GM19438 (cell line): ENCODE measurements at regions not wholly inside any gene's neighbourhood (a gene's known extent, or its start where the extent isn't known, plus 50 kb on each side); places are given as distances from the start of the nearest gene placed in this dataset.
"Not testable (repeated sequence)": the region's sequence is repeated elsewhere in the genome, so short reads cannot be mapped to it uniquely, and the experiment has no call there.

ENCODE experiments used
- ATAC-seq: cut with Tn5 transposase; IDR thresholded peaks from one replicate; pipeline ENCODE4 v1.9.1; 2021; ENCODE audit warnings: low read depth; ENCODE audit not compliant: unreplicated experiment

DNA sequence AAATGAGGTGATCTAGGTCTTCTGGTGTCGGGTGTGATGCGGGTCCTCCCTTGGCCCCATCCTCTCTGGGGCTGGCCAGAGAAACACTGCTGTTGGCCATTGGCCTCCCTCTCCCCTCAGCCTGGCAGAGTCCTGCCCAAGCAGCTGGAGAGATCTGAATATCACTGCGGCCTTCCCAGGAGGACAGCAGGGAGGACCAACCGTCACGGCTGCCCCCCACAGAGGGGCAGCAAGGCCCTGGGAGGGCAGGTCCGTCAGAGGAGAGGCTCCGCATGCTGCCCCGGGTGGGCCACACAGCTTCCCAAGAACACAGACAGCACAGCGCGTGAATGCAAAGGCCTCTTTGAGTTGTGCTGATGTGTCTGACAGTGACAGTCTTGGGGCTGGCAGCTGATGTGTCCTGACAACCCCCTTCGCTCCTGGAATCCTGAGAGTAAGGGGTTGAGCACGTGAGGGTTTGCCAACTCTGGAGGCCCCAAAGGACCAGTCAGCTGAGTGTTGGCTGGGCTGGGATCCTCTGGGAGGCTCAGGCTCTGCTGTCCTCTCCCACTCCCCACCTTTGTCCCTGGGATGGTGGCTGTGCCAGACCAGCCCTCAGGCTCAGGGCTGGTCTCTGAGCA, 132.5 kb upstream of the UNC5B start:
- no peak for ATAC-seq

DNA sequence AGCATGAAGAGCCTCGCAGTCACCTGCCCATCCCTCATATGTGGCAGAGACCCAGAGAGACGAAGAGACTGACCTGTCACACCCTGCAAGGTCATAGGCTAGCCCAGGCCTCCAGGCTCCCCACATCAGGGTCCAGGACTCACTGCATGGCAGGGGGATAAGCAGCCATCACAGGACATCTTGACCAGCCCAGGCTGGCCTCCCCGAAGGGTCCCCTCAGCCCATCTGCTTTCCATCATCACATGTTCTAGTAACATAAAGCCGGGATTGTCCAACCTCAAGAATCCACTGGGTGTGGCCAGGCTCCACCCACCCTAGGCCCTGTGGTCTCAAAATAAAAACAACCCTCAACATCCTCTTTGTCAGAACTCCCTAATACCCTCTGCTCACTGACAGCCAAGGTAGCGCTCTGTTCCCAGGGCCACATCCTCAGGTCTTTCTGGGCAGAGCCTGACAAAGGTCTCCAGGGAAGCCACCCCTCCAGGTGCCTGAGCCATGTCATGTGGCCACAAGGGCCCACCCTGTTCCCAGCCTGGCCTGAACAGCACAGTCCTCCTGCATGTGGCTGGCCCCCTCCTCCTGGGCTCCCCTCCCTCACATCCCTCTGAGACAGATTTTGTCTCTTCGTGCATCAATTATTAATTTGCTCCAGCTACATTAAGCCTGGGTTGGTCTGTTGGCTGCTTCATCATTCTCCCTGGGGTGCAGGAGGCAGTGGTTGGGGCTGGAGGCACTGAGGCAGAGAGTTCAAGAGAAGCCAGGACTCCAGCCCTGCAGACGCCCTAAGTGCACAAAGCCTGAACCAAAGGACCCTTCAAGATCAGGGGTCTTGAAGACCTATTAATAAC, 131.8 kb upstream of the UNC5B start:
- ATAC-seq, result no peak

DNA sequence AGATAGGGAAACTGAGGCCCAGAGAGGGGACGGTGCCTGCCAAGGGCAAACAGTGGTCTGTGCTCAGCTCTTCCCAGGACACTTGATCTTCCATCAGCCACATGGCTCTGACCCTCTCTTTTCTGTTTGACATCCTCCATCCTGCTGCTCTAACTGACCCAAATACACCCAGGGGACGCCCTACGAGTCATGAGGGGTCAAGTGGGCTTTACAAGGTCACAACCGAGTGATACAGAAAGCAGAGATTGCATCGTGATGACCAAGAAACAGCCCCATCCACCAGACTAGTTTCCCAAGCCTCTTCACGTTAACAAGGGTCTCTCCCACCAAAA, 131.2 kb upstream of the UNC5B start:
- ATAC-seq, result no peak

DNA sequence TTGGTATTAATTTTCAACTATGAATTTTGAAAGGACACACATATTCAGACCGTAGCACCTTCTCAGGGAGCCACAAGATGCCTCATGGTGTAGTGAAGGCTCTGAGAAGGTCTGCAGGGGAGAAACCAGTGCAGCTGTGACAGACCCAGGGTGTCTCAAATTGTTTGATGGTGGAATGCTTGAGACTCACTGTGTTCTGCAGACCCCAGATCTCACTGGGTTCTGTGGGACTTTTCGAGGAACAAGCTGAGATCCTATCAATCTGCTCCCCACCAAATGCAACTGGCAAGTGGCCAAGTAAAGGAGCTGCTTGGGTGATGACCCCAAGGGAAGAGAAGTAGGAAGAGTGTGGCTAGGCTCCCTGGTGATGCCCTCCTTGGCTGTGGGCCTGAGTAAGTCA, 130.5 kb upstream of the UNC5B start:
- no peak for ATAC-seq

DNA sequence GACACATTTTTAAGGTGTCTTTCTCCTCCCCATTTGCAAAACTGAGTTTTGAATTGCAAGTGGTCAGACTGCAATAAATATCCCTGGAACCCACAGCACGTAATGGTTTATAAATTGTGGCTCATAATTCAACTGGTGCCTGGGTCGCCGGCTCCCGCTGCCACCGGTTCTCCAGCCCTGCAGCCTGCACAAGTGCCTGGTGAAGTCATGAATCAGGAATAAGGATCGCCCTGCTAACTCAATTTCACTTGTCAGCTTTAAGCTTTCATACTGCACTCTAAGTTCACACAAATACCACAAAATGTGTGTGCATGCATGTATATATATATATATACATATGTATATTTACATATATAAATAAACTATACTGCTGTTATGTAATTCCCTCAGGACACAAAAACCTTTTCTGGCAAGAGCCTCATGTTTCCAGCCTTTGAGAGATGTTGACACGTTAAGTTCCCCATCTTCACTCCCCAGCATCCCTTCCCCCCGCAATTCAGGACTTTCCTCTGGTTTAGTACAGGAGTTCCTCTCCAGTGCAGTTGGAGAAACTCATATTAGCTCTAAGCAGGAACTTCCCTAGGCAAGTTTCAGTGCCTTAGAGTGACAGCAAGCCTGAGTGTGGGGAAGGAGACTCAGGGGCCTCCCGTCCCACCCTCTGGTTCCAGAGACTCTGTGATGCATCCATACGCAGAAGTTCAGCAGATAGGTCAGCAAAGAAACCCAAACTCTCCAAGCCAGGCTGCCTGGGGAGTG, 129.2 kb upstream of the UNC5B start:
- ATAC-seq, result no peak

DNA sequence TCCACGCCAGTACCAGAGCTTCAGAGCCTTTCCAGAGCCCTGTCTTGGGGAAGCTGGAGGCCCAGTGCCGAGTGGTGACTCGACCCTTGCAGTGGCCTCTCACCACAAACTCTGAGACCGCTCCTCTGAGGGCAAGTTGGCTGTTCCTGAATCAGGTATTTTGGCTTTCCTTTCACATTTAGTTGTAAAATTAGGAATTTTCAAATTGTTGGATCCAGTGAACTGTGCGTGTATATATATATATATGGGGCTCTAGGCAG, 128.7 kb upstream of the UNC5B start:
- ATAC-seq, result no peak

DNA sequence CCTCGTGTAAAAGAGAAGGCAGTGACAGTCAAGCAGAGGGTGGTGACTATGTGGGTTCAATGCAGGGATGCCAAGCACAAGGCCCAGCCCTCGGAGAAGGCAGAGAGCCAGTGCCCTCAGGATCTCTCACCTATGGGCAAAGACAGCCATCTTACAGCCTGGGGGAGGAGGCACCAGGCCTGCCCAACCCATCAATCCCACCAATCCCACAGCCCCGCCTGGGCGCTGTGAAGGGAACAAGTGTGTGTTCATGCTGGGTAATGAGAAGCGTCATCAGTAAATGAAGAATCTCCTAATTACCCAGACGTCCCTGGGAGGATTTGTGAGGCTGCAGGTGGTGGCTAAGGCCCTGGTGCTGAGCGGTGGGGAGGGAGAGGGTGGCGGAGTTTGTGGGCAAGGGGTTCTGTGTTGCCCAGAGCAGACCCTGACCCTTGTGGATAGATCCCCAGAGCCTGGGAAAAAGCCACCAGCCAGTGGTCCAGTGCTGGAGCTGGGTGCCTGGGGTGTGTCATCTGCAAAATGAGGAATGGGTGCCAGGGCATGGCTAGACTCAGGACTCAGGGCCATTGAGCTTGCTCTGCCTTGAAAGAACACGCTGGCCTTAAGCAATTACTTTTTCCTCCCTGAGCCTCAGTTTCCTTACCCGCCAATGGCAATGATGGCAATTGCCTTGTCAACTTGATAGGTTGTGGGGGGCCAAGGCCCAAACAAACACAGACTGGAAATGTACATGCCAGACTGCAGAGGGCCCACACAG, 128.1 kb upstream of the UNC5B start:
- no peak for ATAC-seq

DNA sequence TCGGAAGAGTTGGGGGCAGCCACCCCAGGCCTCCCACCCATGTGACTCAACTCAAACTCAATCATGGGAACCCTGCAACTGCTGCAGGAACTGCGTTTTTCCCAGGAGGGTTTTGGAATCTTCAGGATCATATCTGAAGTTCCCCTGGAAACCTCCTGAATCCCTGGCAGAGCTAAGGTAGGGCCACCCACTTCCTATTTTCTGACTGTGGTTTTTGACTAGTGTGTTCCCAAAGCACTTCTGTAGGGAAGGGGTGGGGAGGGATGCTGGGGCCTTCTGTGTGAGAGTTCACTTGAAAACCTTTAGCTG, 127.6 kb upstream of the UNC5B start:
- no peak for ATAC-seq

DNA sequence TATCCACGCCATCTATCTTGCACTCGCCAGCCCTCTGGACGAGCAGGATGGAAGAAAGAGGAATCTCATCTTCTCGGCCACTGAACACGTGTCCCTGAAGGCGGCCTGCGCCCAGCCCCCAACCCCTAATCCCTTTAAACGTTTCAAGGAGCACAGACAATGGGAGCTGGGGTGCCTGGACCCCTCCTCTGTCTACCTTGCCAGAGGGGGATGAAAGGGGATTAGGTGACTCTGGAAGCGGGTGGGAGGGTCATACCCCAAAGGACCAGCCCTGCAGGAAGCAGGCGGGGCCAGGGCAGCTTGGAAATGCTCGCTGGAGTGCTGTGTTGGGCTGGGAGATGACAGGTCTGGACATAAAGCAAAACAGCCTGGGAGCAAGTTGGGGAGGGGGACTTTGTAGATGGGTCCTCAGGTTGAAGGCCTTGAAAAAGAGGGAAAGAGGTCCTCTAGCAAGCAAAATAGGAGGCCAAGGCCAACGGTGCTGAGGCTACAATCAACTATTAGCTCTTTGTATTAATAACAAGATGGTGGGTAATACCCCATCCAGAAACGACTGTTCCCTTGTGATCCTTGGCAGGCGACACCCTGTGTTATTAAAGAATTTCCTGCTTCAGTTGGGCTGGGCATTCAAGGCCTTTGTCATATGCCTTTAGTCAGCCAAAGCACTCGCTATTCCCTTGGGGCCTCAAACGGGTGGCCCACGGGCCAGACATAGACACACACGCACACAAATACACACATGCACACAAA, 126.5 kb upstream of the UNC5B start:
- ATAC-seq, result no peak

DNA sequence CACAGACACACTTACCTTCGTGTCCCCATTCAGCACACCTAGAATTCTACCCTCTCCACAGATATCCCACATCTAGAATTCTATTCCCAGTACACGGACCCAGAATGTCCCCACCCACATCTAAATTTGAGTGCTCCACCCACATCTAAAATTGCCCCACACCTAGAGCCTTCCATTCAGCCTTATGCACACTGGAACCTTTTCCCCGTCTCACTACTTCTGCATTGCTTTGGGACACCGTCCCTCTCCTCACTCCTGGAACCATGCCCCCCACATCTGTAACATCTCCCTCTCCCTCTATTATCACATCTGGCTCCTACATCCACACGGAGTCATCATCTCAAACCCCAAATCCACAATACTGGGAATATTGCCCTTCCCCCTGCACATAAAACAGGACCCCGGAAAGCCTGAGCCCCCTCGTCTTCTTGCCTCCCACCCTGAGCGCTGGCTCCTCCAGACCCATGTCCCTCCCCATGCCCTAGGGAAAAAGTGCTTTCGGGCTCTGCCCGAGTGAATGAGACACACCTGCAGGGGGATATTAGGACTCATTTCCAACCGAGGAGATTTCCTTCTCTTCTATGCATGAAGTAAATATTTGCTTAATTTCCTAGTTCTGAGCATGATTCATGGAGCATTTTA, 125.8 kb upstream of the UNC5B start:
- ATAC-seq, result no peak

DNA sequence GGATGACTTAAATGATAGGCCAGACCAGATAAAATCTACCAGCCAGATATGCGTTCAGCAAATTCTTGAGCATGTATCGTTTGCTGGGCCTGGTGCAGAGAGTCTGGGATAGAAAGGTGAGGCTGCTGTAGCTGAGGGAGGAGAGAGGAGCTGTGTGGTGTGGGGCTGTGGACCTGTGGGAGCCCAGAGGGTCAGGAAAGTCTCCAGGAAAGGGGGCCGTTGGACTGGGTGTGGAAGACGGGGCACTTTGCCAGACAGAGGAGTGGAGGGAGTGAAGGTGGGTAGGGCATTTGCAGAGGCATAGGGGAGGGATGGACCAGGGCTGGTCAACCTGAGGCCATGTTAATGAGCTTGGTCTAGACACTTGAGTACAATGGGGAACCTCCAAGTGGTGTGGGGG, 124.7 kb upstream of the UNC5B start:
- no peak for ATAC-seq

DNA sequence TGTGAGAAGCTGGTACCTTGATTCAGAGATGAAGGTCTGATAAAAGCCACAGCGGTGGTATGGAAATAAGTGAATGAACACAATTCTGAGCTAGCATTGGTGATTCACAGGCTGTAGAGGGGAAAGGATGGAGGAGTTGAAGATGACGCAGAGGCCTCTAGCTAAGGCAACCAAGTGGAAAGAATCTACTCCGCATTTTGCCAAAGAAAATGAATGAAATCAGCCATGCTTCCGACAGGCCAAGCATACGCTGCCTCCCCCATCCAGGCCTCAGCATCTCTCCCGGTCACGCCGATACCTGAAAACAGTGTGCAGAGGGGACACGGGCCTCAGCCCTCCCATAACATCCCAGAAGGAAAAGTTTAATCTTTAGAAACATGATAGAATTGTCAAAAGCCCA, 124.3 kb upstream of the UNC5B start:
- no peak for ATAC-seq

DNA sequence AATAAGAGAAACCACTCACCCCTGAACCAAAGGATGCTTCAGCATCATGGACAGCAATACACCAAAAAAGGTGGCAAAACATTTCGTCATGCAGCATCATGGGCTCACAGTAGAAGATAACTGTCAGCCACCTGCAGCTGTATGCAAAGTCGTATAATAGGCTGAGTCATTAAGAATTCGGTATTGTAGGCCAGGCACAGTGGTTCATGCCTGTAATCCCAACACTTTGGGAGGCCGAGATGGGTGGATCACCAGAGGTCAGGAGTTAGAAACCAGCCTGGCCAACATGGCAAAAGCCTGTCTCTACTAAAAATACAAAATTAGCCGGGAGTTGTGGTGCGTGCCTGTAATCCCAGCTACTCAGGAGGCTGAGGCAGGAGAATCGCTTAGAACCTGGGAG, 123.8 kb upstream of the UNC5B start:
- not testable (repeated sequence) for ATAC-seq

DNA sequence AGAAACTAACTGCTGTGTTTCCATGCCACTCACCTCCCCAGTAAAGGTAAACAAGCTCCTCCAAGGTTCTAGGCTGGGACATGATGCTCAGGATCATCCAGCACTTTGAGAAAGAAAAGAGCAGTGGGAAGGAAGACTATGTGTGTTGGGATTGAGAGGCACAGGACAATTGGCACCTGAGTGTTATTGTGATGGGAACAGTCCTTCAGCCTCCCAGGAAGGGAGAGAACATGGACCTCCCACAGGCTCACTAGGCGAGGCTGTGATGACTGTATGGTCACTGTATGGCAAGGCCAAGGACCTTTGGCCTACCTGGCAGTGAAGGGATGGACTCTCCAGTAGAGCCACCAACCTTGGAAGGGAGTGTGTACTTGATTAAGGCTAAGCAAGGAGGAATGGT, 123.2 kb upstream of the UNC5B start:
- no peak for ATAC-seq

DNA sequence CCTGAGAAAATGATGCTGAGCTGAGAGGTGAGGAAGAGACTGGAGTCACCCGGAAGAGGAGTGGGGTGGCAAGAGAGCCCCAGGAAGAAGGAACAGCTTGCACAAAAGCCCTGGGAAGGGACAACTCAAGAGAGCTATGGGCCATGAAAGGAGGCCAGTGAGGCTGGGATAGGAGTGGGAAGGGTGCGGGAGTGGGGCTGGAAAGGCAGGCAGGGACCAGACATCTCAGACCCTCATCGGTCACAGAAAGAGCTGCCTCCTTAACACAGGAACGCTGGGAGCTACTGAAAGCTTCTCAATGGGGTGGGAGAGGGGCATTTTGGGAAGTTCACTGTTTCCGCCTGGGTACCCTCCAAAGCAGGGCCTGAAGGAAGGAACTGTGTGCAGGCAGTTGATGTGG, 122.0 kb upstream of the UNC5B start:
- ATAC-seq, result no peak

DNA sequence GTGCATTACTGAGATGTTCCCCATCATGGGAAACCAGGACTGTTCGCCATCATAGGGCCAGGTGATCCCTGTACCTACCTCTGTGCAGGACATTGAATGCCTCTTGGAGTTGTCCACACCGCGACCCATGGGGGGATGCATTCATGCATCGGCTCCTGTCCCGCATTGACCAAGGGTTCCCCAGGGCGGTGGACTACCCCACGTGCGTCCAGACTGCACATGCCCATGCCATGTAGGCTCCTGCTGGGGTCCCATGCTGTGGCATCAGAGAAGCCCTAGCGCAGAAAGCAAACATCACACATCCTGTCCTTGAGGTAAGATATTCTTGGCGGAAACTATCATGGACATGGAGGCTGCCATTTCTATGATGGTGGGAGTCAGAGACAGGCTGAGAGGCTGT, 121.6 kb upstream of the UNC5B start:
- ATAC-seq, result no peak

DNA sequence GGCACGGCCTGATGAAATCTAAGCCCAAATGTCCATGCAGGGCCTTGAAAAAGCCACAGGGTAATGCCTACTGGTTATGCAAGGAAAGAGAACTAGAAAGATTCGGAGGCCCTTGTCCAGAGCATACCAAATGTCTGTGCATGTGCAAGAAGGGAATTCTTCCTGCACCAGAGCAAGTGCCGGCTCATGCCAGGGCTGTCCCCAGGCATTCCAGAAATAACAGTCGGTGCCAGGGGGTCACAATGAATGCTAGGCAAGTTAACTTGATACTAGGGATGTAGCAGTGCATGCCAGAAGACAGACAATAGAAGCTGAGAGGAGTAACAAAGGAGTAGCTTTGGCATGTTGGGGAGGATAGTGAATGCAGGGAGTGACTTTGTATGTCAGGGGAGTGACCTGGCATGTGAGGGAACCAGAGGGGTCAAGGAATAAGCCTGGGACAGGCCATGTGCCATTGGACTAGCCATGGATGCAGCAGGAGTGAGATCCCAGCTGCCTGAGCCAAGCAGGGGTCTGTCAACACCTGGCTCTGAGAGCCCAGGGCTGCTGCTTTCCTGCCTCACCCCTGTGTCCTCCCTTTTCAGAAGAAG, 119.5 kb upstream of the UNC5B start:
- no peak for ATAC-seq

DNA sequence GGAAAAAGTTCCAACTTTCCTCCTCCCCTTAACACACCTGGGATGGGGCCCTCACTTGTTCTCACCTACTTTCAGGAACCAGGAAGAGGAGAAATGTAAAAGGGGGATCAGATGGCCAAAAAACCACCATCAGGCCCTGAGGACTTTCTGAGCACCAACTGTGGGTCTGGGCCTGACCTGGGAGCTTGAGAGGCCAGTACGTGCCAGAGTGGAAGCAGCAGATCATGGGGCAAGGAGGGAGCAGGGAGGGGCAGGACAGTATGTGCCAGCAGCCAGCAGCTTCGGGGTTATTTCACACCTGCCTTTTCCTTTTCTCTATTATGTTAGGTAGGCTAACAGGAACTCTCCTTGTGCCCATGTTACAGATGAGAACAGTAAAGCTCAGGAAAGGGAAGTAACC, 118.8 kb upstream of the UNC5B start:
- ATAC-seq, result no peak

DNA sequence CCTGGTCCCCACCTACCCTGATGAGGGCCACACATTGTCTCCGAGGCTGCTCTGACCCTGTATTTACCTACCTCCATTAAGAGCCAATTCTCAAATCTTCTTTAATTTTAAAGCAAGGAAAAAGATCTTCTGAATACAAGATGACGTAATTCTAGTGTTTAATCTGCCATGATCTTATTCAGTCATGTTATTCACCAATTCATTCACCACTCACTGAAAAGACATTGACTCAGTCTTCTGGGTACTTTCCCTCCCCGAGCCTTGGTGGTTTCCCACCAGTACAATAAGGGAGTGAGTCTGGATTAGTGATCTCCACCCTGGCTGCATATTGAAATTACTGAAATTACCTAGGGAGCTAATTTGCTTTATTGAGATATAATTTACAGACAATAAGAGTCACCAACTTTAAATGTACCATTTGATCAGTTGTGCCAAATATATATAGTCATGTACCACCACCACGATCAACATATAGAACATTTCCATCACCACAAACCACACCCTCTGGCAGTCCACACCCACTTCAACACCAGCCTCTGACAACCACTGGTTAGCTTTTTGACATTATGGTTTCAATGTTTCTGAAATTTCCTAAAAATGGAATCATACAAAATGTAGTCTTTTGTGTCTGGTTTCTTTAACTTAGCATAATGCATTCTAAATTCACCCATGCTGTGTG, 117.5 kb upstream of the UNC5B start:
- ATAC-seq, result no peak
